K562 (cell line): ENCODE measurements at regions not wholly inside any gene's neighbourhood (a gene's known extent, or its start where the extent isn't known, plus 50 kb on each side); places are given as distances from the start of the nearest gene placed in this dataset.

Experiments used
- ATAC-seq: fragments of 200-7000 bp; cut with Tn5 transposase; 3 replicates; pipeline ENCODE4 v1.9.1; 2020; ENCODE audit warnings: moderate library complexity
- BruUV-seq: library from RNA; stranded (reverse); fragments of 400-500 nt; replicated peaks from 2 replicates; lab custom pipeline; 2021; lab: Mats Ljungman, UMichigan
- CTCF ChIA-PET: fragments of 300-600 bp; formaldehyde crosslinking; extraction: SDS; loops from one replicate; lab custom pipeline; 2021; ENCODE audit warnings: low intra/inter-chr PET ratio; lab: Yijun Ruan, JAX
- POLR2A ChIA-PET: fragments of 300-600, 350-650 bp; sonication (Branson Sonifier 250); formaldehyde crosslinking; extraction: SDS; loops from one replicate; lab custom pipeline; 2021; ENCODE audit warnings: antibody characterized with exemption, inconsistent platforms; lab: Yijun Ruan, JAX
- DNase-seq, 4 experiments: peaks; one replicate each; pipeline versions ENCODE4 v3.0.0 to v3.0.0-alpha.2; 2011 to 2018; ENCODE audit warnings: low spot score in 3 of 4, mixed read lengths in 3 of 4; ENCODE audit errors: extremely low read depth in 1 of 4
- FAIRE-seq: peaks from 2 replicates; lab custom pipeline; 2011; peaks lifted over from hg19 to GRCh38; lab: Jason Lieb, UNC
- H2AFZ ChIP-seq: 2 replicates; pipeline ENCODE4 v1.6.0; 2011; ENCODE audit warnings: low read depth, low read length, control low read depth, inconsistent platforms
- H3K27ac ChIP-seq: fragments of 200-600 bp; 3 replicates; pipeline ENCODE4 v1.8.0; 2011; ENCODE audit warnings: low read depth, mild to moderate bottlenecking, control low read depth, inconsistent platforms, low read length, moderate library complexity, mixed read lengths; ENCODE audit errors: extremely low read depth
- H3K27me3 ChIP-seq, 2 experiments: fragments of 300-600 bp in 1 of 2; 2 replicates in 1 of 2; 3 replicates in 1 of 2; pipeline versions ENCODE4 v1.6.0 to v1.8.0; 2011; ENCODE audit warnings: inconsistent platforms in 2 of 2, low read length in 2 of 2, mild to moderate bottlenecking in 1 of 2, mixed read lengths in 1 of 2, moderate library complexity in 1 of 2; ENCODE audit not compliant: control insufficient read depth in 2 of 2, insufficient read depth in 2 of 2
- H3K36me3 ChIP-seq: fragments of 300-600 bp; 3 replicates; pipeline ENCODE4 v1.8.0; 2011; ENCODE audit warnings: mild to moderate bottlenecking, low read length, inconsistent platforms; ENCODE audit not compliant: control insufficient read depth, insufficient read depth
- H3K4me1 ChIP-seq, 2 experiments: fragments of 200-600 bp in 1 of 2; replicated peaks in 1 of 2; 2 replicates in 1 of 2; 3 replicates in 1 of 2; pipeline versions ENCODE4 v1.5.1 to v1.8.0; 2011; ENCODE audit warnings: inconsistent platforms in 2 of 2, low read length in 2 of 2, mild to moderate bottlenecking in 1 of 2, mixed read lengths in 1 of 2, moderate library complexity in 1 of 2; ENCODE audit not compliant: control insufficient read depth in 2 of 2, insufficient read depth in 2 of 2
- H3K4me2 ChIP-seq: 2 replicates; pipeline ENCODE4 v1.6.1; 2011; ENCODE audit warnings: low read length, control low read depth, inconsistent platforms, mixed read lengths; ENCODE audit not compliant: insufficient read depth
- H3K4me3 ChIP-seq: fragments of 200-600 bp; sonication (generic), shearing (Covaris generic); 2 replicates; pipeline ENCODE4 v1.5.1; 2016; ENCODE audit warnings: control low read depth, inconsistent platforms
- H3K79me2 ChIP-seq: fragments of 200-600 bp; 3 replicates; pipeline ENCODE4 v1.8.0; 2011; ENCODE audit warnings: low read length, inconsistent platforms; ENCODE audit not compliant: control insufficient read depth, insufficient read depth
- H3K9ac ChIP-seq, 2 experiments: 2 replicates each; pipeline versions ENCODE4 v1.6.0 to v1.6.1; 2011; ENCODE audit warnings: low read depth in 2 of 2, low read length in 2 of 2, control low read depth in 1 of 2, inconsistent platforms in 1 of 2, mild to moderate bottlenecking in 1 of 2, mixed read lengths in 1 of 2; ENCODE audit not compliant: insufficient read depth in 1 of 2
- H3K9me1 ChIP-seq: one replicate; pipeline ENCODE4 v1.6.0; 2011; ENCODE audit warnings: inconsistent platforms, mild to moderate bottlenecking, low read length, moderate library complexity; ENCODE audit not compliant: control insufficient read depth, insufficient read depth
- H3K9me3 ChIP-seq: replicated peaks from 2 replicates; pipeline ENCODE4 v1.5.1; 2011; ENCODE audit warnings: low read depth, low read length, inconsistent platforms; ENCODE audit not compliant: control insufficient read depth, insufficient read depth
- H4K20me1 ChIP-seq: replicated peaks from 2 replicates; pipeline ENCODE4 v1.6.1; 2011; ENCODE audit warnings: low read length, inconsistent platforms, mixed read lengths; ENCODE audit not compliant: control insufficient read depth, insufficient read depth
- BHLHE40 ChIP-seq: IDR thresholded peaks from 2 replicates; pipeline ENCODE4 v1.6.1; 2011; ENCODE audit warnings: low read length, improper control_type of control experiment
- CREB3L1 ChIP-seq: fragments of 450-650 bp; IDR thresholded peaks from 2 replicates; pipeline ENCODE4 v1.6.1; 2014; ENCODE audit warnings: low read depth, mild to moderate bottlenecking, moderate library complexity, borderline replicate concordance
- DDX20 ChIP-seq: fragments of 450-650 bp; IDR thresholded peaks from 2 replicates; pipeline ENCODE4 v1.6.1; 2016; ENCODE audit warnings: missing genetic modification characterization, low read depth, mild to moderate bottlenecking, missing compliant biosample characterization, moderate library complexity
- MTA2 ChIP-seq: fragments of 450-650 bp; IDR thresholded peaks from 2 replicates; pipeline ENCODE4 v1.6.1; 2016; ENCODE audit warnings: low read depth
- NR4A1 ChIP-seq, 2 experiments: fragments of 250-450 bp in 1 of 2; fragments of 450-650 bp in 1 of 2; sonication (Bioruptor Pico) in 1 of 2; IDR thresholded peaks; 2 replicates each; pipeline versions ENCODE4 v1.4.0 to v1.6.1; 2016 to 2020; ENCODE audit warnings: mild to moderate bottlenecking in 2 of 2, missing compliant biosample characterization in 1 of 2, missing genetic modification characterization in 1 of 2, moderate library complexity in 1 of 2
- NRF1 ChIP-seq, 2 experiments: fragments of 450-650 bp; IDR thresholded peaks in 1 of 2; conservative IDR thresholded peaks in 1 of 2; 2 replicates each; pipeline ENCODE4 v1.6.1; 2014; ENCODE audit warnings: mild to moderate bottlenecking in 2 of 2
- PCBP2 ChIP-seq: fragments of 200-400 bp; formaldehyde crosslinking; IDR thresholded peaks from 2 replicates; pipeline ENCODE4 v1.6.1; 2018; ENCODE audit warnings: low read length, low read depth, mild to moderate bottlenecking, moderate library complexity; ENCODE audit not compliant: poor library complexity, severe bottlenecking
- POLR3G ChIP-seq: IDR thresholded peaks from 2 replicates; pipeline ENCODE4 v1.6.1; 2011; ENCODE audit not compliant: insufficient read length, insufficient replicate concordance; ENCODE audit errors: extremely low read depth
- RBM17 ChIP-seq: fragments of 200-400 bp; formaldehyde crosslinking; IDR thresholded peaks from 2 replicates; pipeline ENCODE4 v1.6.1; 2017; ENCODE audit warnings: low read depth, mild to moderate bottlenecking, low read length, borderline replicate concordance
- XRCC3 ChIP-seq: fragments of 450-650 bp; IDR thresholded peaks from 2 replicates; pipeline ENCODE4 v1.6.1; 2017; ENCODE audit warnings: mild to moderate bottlenecking, moderate library complexity
- ZKSCAN3 ChIP-seq: fragments of 250-450 bp; sonication (Bioruptor Pico); IDR thresholded peaks from 2 replicates; pipeline ENCODE4 v1.4.0; 2020
- ZNF239 ChIP-seq: fragments of 250-450 bp; sonication (Bioruptor Pico); IDR thresholded peaks from 2 replicates; pipeline ENCODE4 v1.4.0; 2020; ENCODE audit warnings: mild to moderate bottlenecking
- ZNF274 ChIP-seq: IDR thresholded peaks from 2 replicates; pipeline ENCODE4 v1.6.1; 2011; ENCODE audit warnings: low read depth, mild to moderate bottlenecking, low read length, moderate library complexity, borderline replicate concordance
- ZNF277 ChIP-seq: fragments of 250-450 bp; sonication (Bioruptor Pico); IDR thresholded peaks from 2 replicates; pipeline ENCODE4 v1.8.0; 2022; ENCODE audit warnings: inconsistent platforms, mild to moderate bottlenecking, moderate library complexity, borderline replicate concordance
- ZNF57 ChIP-seq: fragments of 450-650 bp; formaldehyde crosslinking; IDR thresholded peaks from 2 replicates; pipeline ENCODE4 v1.4.0; 2020; ENCODE audit warnings: mild to moderate bottlenecking, moderate library complexity
- WGBS: fragments of 100-300 bp; shearing (Covaris generic); methylation state at CpG from one replicate; pipeline ENCODE4 v1.1.6; 2016; ENCODE audit warnings: low coverage, mixed read lengths; ENCODE audit not compliant: insufficient coverage; ENCODE audit errors: missing lambda C conversion rate; 5-methylcytosine and 5-hydroxymethylcytosine counted together
- in situ Hi-C: fragments of 300-500 bp; cut with MboI; formaldehyde crosslinking; loops from 4 replicates; pipeline ENCODE4 v1.15.0; 2018; ENCODE audit warnings: inconsistent platforms, mixed read lengths
- intact Hi-C: fragments of 100-400 bp; cut with micrococcal nuclease; formaldehyde crosslinking; loops from 2 replicates; pipeline ENCODE4 v1.14.2; 2022

DNA sequence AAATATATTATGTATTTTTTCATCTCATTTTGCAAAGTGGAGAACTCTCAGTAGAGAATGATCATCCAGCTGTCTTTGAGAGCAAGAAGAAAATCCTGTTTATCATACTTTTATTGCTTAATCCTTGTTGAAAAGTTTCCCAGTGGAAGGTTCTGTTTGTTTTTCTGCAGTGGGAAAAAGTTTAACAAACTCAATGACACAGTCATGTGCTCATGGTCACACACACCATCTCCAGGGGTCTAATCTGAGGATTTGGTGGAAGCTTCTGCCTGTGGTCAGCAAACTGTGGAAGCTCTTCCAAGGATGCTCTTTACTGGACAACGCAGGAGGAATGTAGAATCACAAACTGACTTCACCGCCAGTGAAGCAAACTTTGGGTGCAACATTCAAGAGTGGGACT, 1003.9 kb downstream of the SORCS3 start (continued):
- TF ChIP-seq ZNF277 (CRISPR knock-in tag), result no peak
- TF ChIP-seq RBM17, result no peak
- TF ChIP-seq NR4A1 (CRISPR knock-in tag; IDR thresholded peaks at IDR 0.05), result no peak
- TF ChIP-seq NR4A1 (tag; IDR thresholded peaks at IDR 0.05), result no peak
- TF ChIP-seq POLR3G, result no peak

- FAIRE-seq (no peak), DNase-seq (no peak), ATAC-seq (no peak)
- H3K9ac ChIP-seq, result no peak overlapping the region
- H3K4me1 ChIP-seq, result no peaks in the 10 kb centered on the region
- H3K27ac ChIP-seq, result no peak overlapping the region
- in situ Hi-C loops (no loop called here), intact Hi-C loops (no loop called here)
- 0% methylated on average over 2 of the region's 2 CpGs for WGBS
- H3K79me2 ChIP-seq, result no peaks in the 10 kb centered on the region
- no peaks in the 10 kb centered on the region for H4K20me1 ChIP-seq
- CTCF ChIA-PET, result no interaction called here
- no peak overlapping the region for H3K4me3 ChIP-seq
- no peaks in the 10 kb centered on the region for H3K9me1 ChIP-seq
- no peak overlapping the region for H2AFZ ChIP-seq
- no peak for TF ChIP-seq ZNF57 (CRISPR knock-in tag)
- TF ChIP-seq DDX20 (tag), result no peak
- TF ChIP-seq MTA2, result no peak
- no peak for TF ChIP-seq ZKSCAN3 (CRISPR knock-in tag)
- no peak for TF ChIP-seq POLR3G
- TF ChIP-seq PCBP2, result no peak
- no peak for TF ChIP-seq CREB3L1
- TF ChIP-seq XRCC3, result no peak
- no peak for TF ChIP-seq NRF1 (conservative IDR thresholded peaks at IDR 0.05 in 1 of 2, IDR thresholded peaks at IDR 0.05 in 1 of 2)
- no peak for TF ChIP-seq ZNF239 (CRISPR knock-in tag)
- TF ChIP-seq ZNF274, result no peak
- TF ChIP-seq BHLHE40, result no peak
- TF ChIP-seq, all 486 proteins: peak for 0
- no peaks in the 10 kb centered on the region for H3K27me3 ChIP-seq
- H3K36me3 ChIP-seq, result no peaks in the 10 kb centered on the region
- POLR2A ChIA-PET, result no interaction called here
- H3K4me2 ChIP-seq, result no peak overlapping the region
- no TSS peak for BruUV-seq
- no peaks in the 10 kb centered on the region for H3K9me3 ChIP-seq
Measured at GRCh38 chr10:105644559-105644958, 1003.5 kb downstream of the SORCS3 start.
